K562 (cell line): ENCODE measurements at regions not wholly inside any gene's neighbourhood (a gene's known extent, or its start where the extent isn't known, plus 50 kb on each side); places are given as distances from the start of the nearest gene placed in this dataset.

Experiments used
- IFI16 ChIP-seq: fragments of 250-450 bp; sonication (Bioruptor Pico); IDR thresholded peaks from 2 replicates; pipeline ENCODE4 v2.1.2; 2022; ENCODE audit warnings: mild to moderate bottlenecking, inconsistent platforms
- JUN ChIP-seq, 2 experiments: sonication (generic) in 1 of 2; formaldehyde crosslinking in 1 of 2; IDR thresholded peaks; 2 replicates each; pipeline versions ENCODE4 v1.6.1 to v1.8.0; 2012 to 2022; ENCODE audit warnings: borderline replicate concordance in 2 of 2, mild to moderate bottlenecking in 2 of 2, improper control_type of control experiment in 1 of 2, low read depth in 1 of 2, low read length in 1 of 2, missing genetic modification reagents in 1 of 2
- MAX ChIP-seq: sonication (generic); formaldehyde crosslinking; IDR thresholded peaks from 2 replicates; pipeline ENCODE4 v1.9.0; 2022; ENCODE audit warnings: mild to moderate bottlenecking, missing genetic modification reagents
- OTX1 ChIP-seq: fragments of 450-650 bp; formaldehyde crosslinking; IDR thresholded peaks from 2 replicates; pipeline ENCODE4 v1.4.0; 2022; ENCODE audit warnings: mild to moderate bottlenecking
- RBBP5 ChIP-seq: fragments of 200-600 bp; sonication (generic); IDR thresholded peaks from 2 replicates; pipeline ENCODE4 v1.6.1; 2012; ENCODE audit warnings: borderline replicate concordance, mild to moderate bottlenecking, low read length, control low read depth, inconsistent platforms; ENCODE audit not compliant: insufficient read depth, poor library complexity, severe bottlenecking
- REST ChIP-seq, 2 experiments: fragments of 450-650 bp; formaldehyde crosslinking in 1 of 2; IDR thresholded peaks; 2 replicates each; pipeline versions ENCODE4 v1.4.0 to v1.6.1; 2014 to 2020; ENCODE audit warnings: mild to moderate bottlenecking in 2 of 2, borderline replicate concordance in 1 of 2, low read depth in 1 of 2
- ZNF699 ChIP-seq: fragments of 250-450 bp; sonication (Bioruptor Pico); IDR thresholded peaks from 2 replicates; pipeline ENCODE4 v1.8.0; 2021; ENCODE audit warnings: mild to moderate bottlenecking, moderate library complexity; ENCODE audit not compliant: insufficient replicate concordance
- TF ChIP-seq, protein P1 (sequence below): fragments of 150-350 bp; IDR thresholded peaks from 2 replicates; pipeline ENCODE4 v1.6.1; 2014; ENCODE audit warnings: low read depth, mild to moderate bottlenecking, low read length, borderline replicate concordance
- TF ChIP-seq, protein P2 (sequence below): fragments of 450-650 bp; IDR thresholded peaks from 2 replicates; pipeline ENCODE4 v1.6.1; 2018; ENCODE audit warnings: mild to moderate bottlenecking, low read depth; ENCODE audit not compliant: partially characterized antibody
- TF ChIP-seq, protein P3 (sequence below): fragments of 250-450 bp; sonication (Bioruptor Pico); IDR thresholded peaks from 2 replicates; pipeline ENCODE4 v1.9.0; 2021; ENCODE audit warnings: mild to moderate bottlenecking

GRCh38 chr6:10098756-10099528 is 315.9 kb downstream of the TFAP2A start (continued):
- TF ChIP-seq REST (IDR thresholded peaks at IDR 0.05; ENCODE audit: borderline replicate concordance) (no peak; the same call in 1 of the 2 replicates), REST (CRISPR knock-in tag; IDR thresholded peaks at IDR 0.05; ENCODE audit: low read depth) (no peak), ZNF699 (no peak), RBBP5 (no peak), JUN (IDR thresholded peaks at IDR 0.05; ENCODE audit: borderline replicate concordance, low read depth, low read length) (no peak), JUN (CRISPR knock-in tag; IDR thresholded peaks at IDR 0.05; ENCODE audit: borderline replicate concordance) (no peak), MAX (no peak), IFI16 (CRISPR knock-in tag) (no peak), OTX1 (no peak)
- TF ChIP-seq, protein P1, sequence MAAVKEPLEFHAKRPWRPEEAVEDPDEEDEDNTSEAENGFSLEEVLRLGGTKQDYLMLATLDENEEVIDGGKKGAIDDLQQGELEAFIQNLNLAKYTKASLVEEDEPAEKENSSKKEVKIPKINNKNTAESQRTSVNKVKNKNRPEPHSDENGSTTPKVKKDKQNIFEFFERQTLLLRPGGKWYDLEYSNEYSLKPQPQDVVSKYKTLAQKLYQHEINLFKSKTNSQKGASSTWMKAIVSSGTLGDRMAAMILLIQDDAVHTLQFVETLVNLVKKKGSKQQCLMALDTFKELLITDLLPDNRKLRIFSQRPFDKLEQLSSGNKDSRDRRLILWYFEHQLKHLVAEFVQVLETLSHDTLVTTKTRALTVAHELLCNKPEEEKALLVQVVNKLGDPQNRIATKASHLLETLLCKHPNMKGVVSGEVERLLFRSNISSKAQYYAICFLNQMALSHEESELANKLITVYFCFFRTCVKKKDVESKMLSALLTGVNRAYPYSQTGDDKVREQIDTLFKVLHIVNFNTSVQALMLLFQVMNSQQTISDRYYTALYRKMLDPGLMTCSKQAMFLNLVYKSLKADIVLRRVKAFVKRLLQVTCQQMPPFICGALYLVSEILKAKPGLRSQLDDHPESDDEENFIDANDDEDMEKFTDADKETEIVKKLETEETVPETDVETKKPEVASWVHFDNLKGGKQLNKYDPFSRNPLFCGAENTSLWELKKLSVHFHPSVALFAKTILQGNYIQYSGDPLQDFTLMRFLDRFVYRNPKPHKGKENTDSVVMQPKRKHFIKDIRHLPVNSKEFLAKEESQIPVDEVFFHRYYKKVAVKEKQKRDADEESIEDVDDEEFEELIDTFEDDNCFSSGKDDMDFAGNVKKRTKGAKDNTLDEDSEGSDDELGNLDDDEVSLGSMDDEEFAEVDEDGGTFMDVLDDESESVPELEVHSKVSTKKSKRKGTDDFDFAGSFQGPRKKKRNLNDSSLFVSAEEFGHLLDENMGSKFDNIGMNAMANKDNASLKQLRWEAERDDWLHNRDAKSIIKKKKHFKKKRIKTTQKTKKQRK, result no peak
- TF ChIP-seq, protein P2, sequence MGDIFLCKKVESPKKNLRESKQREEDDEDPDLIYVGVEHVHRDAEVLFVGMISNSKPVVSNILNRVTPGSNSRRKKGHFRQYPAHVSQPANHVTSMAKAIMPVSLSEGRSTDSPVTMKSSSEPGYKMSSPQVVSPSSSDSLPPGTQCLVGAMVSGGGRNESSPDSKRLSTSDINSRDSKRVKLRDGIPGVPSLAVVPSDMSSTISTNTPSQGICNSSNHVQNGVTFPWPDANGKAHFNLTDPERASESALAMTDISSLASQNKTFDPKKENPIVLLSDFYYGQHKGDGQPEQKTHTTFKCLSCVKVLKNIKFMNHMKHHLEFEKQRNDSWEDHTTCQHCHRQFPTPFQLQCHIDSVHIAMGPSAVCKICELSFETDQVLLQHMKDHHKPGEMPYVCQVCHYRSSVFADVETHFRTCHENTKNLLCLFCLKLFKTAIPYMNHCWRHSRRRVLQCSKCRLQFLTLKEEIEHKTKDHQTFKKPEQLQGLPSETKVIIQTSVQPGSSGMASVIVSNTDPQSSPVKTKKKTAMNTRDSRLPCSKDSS, result no peak
- TF ChIP-seq, protein P3, sequence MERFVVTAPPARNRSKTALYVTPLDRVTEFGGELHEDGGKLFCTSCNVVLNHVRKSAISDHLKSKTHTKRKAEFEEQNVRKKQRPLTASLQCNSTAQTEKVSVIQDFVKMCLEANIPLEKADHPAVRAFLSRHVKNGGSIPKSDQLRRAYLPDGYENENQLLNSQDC (CRISPR knock-in tag), result no peak
